K562 (cell line): ENCODE measurements at regions not wholly inside any gene's neighbourhood (a gene's known extent, or its start where the extent isn't known, plus 50 kb on each side); places are given as distances from the start of the nearest gene placed in this dataset.

Experiments
- ATAC-seq: fragments of 200-7000 bp; cut with Tn5 transposase; 3 replicates; pipeline ENCODE4 v1.9.1; 2020; ENCODE audit warnings: moderate library complexity
- BruUV-seq: library from RNA; stranded (reverse); fragments of 400-500 nt; replicated peaks from 2 replicates; lab custom pipeline; 2021; lab: Mats Ljungman, UMichigan
- CTCF ChIA-PET: fragments of 300-600 bp; formaldehyde crosslinking; extraction: SDS; loops from one replicate; lab custom pipeline; 2021; ENCODE audit warnings: low intra/inter-chr PET ratio; lab: Yijun Ruan, JAX
- POLR2A ChIA-PET: fragments of 300-600, 350-650 bp; sonication (Branson Sonifier 250); formaldehyde crosslinking; extraction: SDS; loops from one replicate; lab custom pipeline; 2021; ENCODE audit warnings: antibody characterized with exemption, inconsistent platforms; lab: Yijun Ruan, JAX
- DNase-seq, 4 experiments: peaks; one replicate each; pipeline versions ENCODE4 v3.0.0 to v3.0.0-alpha.2; 2011 to 2018; ENCODE audit warnings: low spot score in 3 of 4, mixed read lengths in 3 of 4; ENCODE audit errors: extremely low read depth in 1 of 4
- FAIRE-seq: peaks from 2 replicates; lab custom pipeline; 2011; peaks lifted over from hg19 to GRCh38; lab: Jason Lieb, UNC
- H2AFZ ChIP-seq: 2 replicates; pipeline ENCODE4 v1.6.0; 2011; ENCODE audit warnings: low read depth, low read length, control low read depth, inconsistent platforms
- H3K27ac ChIP-seq: fragments of 200-600 bp; 3 replicates; pipeline ENCODE4 v1.8.0; 2011; ENCODE audit warnings: low read depth, mild to moderate bottlenecking, control low read depth, inconsistent platforms, low read length, moderate library complexity, mixed read lengths; ENCODE audit errors: extremely low read depth
- H3K27me3 ChIP-seq, 2 experiments: fragments of 300-600 bp in 1 of 2; 2 replicates in 1 of 2; 3 replicates in 1 of 2; pipeline versions ENCODE4 v1.6.0 to v1.8.0; 2011; ENCODE audit warnings: inconsistent platforms in 2 of 2, low read length in 2 of 2, mild to moderate bottlenecking in 1 of 2, mixed read lengths in 1 of 2, moderate library complexity in 1 of 2; ENCODE audit not compliant: control insufficient read depth in 2 of 2, insufficient read depth in 2 of 2
- H3K36me3 ChIP-seq: fragments of 300-600 bp; 3 replicates; pipeline ENCODE4 v1.8.0; 2011; ENCODE audit warnings: mild to moderate bottlenecking, low read length, inconsistent platforms; ENCODE audit not compliant: control insufficient read depth, insufficient read depth
- H3K4me1 ChIP-seq, 2 experiments: fragments of 200-600 bp in 1 of 2; replicated peaks in 1 of 2; 2 replicates in 1 of 2; 3 replicates in 1 of 2; pipeline versions ENCODE4 v1.5.1 to v1.8.0; 2011; ENCODE audit warnings: inconsistent platforms in 2 of 2, low read length in 2 of 2, mild to moderate bottlenecking in 1 of 2, mixed read lengths in 1 of 2, moderate library complexity in 1 of 2; ENCODE audit not compliant: control insufficient read depth in 2 of 2, insufficient read depth in 2 of 2
- H3K4me2 ChIP-seq: 2 replicates; pipeline ENCODE4 v1.6.1; 2011; ENCODE audit warnings: low read length, control low read depth, inconsistent platforms, mixed read lengths; ENCODE audit not compliant: insufficient read depth
- H3K4me3 ChIP-seq: fragments of 200-600 bp; sonication (generic), shearing (Covaris generic); 2 replicates; pipeline ENCODE4 v1.5.1; 2016; ENCODE audit warnings: control low read depth, inconsistent platforms
- H3K79me2 ChIP-seq: fragments of 200-600 bp; 3 replicates; pipeline ENCODE4 v1.8.0; 2011; ENCODE audit warnings: low read length, inconsistent platforms; ENCODE audit not compliant: control insufficient read depth, insufficient read depth
- H3K9ac ChIP-seq, 2 experiments: 2 replicates each; pipeline versions ENCODE4 v1.6.0 to v1.6.1; 2011; ENCODE audit warnings: low read depth in 2 of 2, low read length in 2 of 2, control low read depth in 1 of 2, inconsistent platforms in 1 of 2, mild to moderate bottlenecking in 1 of 2, mixed read lengths in 1 of 2; ENCODE audit not compliant: insufficient read depth in 1 of 2
- H3K9me1 ChIP-seq: one replicate; pipeline ENCODE4 v1.6.0; 2011; ENCODE audit warnings: inconsistent platforms, mild to moderate bottlenecking, low read length, moderate library complexity; ENCODE audit not compliant: control insufficient read depth, insufficient read depth
- H3K9me3 ChIP-seq: replicated peaks from 2 replicates; pipeline ENCODE4 v1.5.1; 2011; ENCODE audit warnings: low read depth, low read length, inconsistent platforms; ENCODE audit not compliant: control insufficient read depth, insufficient read depth
- H4K20me1 ChIP-seq: replicated peaks from 2 replicates; pipeline ENCODE4 v1.6.1; 2011; ENCODE audit warnings: low read length, inconsistent platforms, mixed read lengths; ENCODE audit not compliant: control insufficient read depth, insufficient read depth
- DDX20 ChIP-seq: fragments of 450-650 bp; IDR thresholded peaks from 2 replicates; pipeline ENCODE4 v1.6.1; 2016; ENCODE audit warnings: missing genetic modification characterization, low read depth, mild to moderate bottlenecking, missing compliant biosample characterization, moderate library complexity
- MYC ChIP-seq, 2 experiments: fragments of 250-450 bp in 1 of 2; sonication (Bioruptor Pico) in 1 of 2; IDR thresholded peaks; 2 replicates each; pipeline versions ENCODE4 v1.5.1 to v1.6.1; 2012 to 2021; ENCODE audit warnings: low read depth in 2 of 2, borderline replicate concordance in 1 of 2, improper control_type of control experiment in 1 of 2, low read length in 1 of 2, mild to moderate bottlenecking in 1 of 2, moderate library complexity in 1 of 2
- MYNN ChIP-seq, 2 experiments: sonication (generic); formaldehyde crosslinking in 1 of 2; IDR thresholded peaks; 2 replicates each; pipeline versions ENCODE4 v1.5.0 to v1.6.1; 2016 to 2020; ENCODE audit warnings: antibody characterized with exemption in 1 of 2, missing genetic modification reagents in 1 of 2
- PPARD ChIP-seq: fragments of 250-450 bp; sonication (Bioruptor Pico); IDR thresholded peaks from 2 replicates; pipeline ENCODE4 v1.8.0; 2022; ENCODE audit warnings: inconsistent platforms, mild to moderate bottlenecking, moderate library complexity
- RBM34 ChIP-seq: fragments of 200-400 bp; formaldehyde crosslinking; IDR thresholded peaks from 2 replicates; pipeline ENCODE4 v1.6.1; 2018; ENCODE audit warnings: low read length, borderline replicate concordance; ENCODE audit not compliant: insufficient read depth
- RERE ChIP-seq: sonication (generic); formaldehyde crosslinking; IDR thresholded peaks from 2 replicates; pipeline ENCODE4 v1.8.0; 2023; ENCODE audit warnings: missing genetic modification reagents, mild to moderate bottlenecking, borderline replicate concordance
- RFX7 ChIP-seq: fragments of 250-450 bp; sonication (Bioruptor Pico); IDR thresholded peaks from 2 replicates; pipeline ENCODE4 v1.5.1; 2021; ENCODE audit warnings: mild to moderate bottlenecking
- TAL1 ChIP-seq: fragments of 450-650 bp; IDR thresholded peaks from 2 replicates; pipeline ENCODE4 v1.6.1; 2016; ENCODE audit warnings: mild to moderate bottlenecking
- WGBS: fragments of 100-300 bp; shearing (Covaris generic); methylation state at CpG from one replicate; pipeline ENCODE4 v1.1.6; 2016; ENCODE audit warnings: low coverage, mixed read lengths; ENCODE audit not compliant: insufficient coverage; ENCODE audit errors: missing lambda C conversion rate; 5-methylcytosine and 5-hydroxymethylcytosine counted together
- in situ Hi-C: fragments of 300-500 bp; cut with MboI; formaldehyde crosslinking; loops from 4 replicates; pipeline ENCODE4 v1.15.0; 2018; ENCODE audit warnings: inconsistent platforms, mixed read lengths
- intact Hi-C: fragments of 100-400 bp; cut with micrococcal nuclease; formaldehyde crosslinking; loops from 2 replicates; pipeline ENCODE4 v1.14.2; 2022
- TF ChIP-seq, protein P1 (sequence below): sonication (generic); IDR thresholded peaks from 2 replicates; pipeline ENCODE4 v1.6.1; 2016

- TF ChIP-seq MYC (IDR thresholded peaks at IDR 0.05; ENCODE audit: low read depth, low read length) (no peak), MYC (CRISPR knock-in tag; IDR thresholded peaks at IDR 0.05; ENCODE audit: borderline replicate concordance, low read depth) (no peak), PPARD (CRISPR knock-in tag) (no peak), RBM34 (no peak)
- TF ChIP-seq, protein P1, sequence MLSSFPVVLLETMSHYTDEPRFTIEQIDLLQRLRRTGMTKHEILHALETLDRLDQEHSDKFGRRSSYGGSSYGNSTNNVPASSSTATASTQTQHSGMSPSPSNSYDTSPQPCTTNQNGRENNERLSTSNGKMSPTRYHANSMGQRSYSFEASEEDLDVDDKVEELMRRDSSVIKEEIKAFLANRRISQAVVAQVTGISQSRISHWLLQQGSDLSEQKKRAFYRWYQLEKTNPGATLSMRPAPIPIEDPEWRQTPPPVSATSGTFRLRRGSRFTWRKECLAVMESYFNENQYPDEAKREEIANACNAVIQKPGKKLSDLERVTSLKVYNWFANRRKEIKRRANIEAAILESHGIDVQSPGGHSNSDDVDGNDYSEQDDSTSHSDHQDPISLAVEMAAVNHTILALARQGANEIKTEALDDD: no peak
Observed at GRCh38 chr9:106356924-106357323, 506.0 kb upstream of the ZNF462 start (continued).

- no peak for DNase-seq
- TF ChIP-seq RFX7 (CRISPR knock-in tag) (no peak), RERE (CRISPR knock-in tag) (no peak), DDX20 (tag) (no peak), MYNN (IDR thresholded peaks at IDR 0.05) (no peak), MYNN (CRISPR knock-in tag; IDR thresholded peaks at IDR 0.05) (no peak), TAL1 (no peak)
- TF ChIP-seq, all 486 proteins: peak for 0
- in situ Hi-C loops: no loop called here
- Histone ChIP-seq H3K27ac (no peak overlapping the region), H2AFZ (no peak overlapping the region), H4K20me1 (no peaks in the 10 kb centered on the region), H3K79me2 (no peaks in the 10 kb centered on the region), H3K4me1 (no peaks in the 10 kb centered on the region), H3K9me3 (no peaks in the 10 kb centered on the region), H3K36me3 (no peaks in the 10 kb centered on the region), H3K4me2 (no peak overlapping the region), H3K9ac (no peak overlapping the region), H3K4me3 (no peak overlapping the region), H3K27me3 (no peaks in the 10 kb centered on the region), H3K9me1 (no peaks in the 10 kb centered on the region)
- WGBS: 0% methylated on average over 1 of the region's 1 CpG
- ATAC-seq (no peak), FAIRE-seq (no peak)
- intact Hi-C loops: no loop called here
- no TSS peak for BruUV-seq
- ChIA-PET CTCF (no interaction called here), POLR2A (no interaction called here)
Observed at GRCh38 chr9:106358331-106358730, 504.6 kb upstream of the ZNF462 start.
